ENCODE measurements at regions not wholly inside any gene's neighbourhood (a gene's known extent, or its start where the extent isn't known, plus 50 kb on each side); places are given as distances from the start of the nearest gene placed in this dataset.

DNA sequence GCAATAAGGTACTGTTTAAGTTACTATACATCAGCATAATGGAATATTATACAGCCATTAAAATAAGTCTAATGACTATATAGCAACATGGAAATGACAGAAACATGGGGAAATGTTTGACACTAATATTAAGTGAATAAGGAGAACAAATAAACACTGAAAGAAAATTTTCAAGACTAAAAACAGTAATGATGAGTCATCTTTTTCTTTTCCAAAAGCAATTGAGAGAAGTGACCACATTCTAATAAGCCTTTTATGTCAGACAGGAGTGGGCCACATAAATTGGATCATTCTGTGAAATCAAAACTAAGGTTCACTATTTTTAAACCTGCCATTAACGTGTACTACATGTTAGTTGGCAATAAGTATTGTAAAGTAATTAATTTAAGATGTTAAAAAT is 187.5 kb downstream of the AHR start:
- DNase-seq, result no peak

DNA sequence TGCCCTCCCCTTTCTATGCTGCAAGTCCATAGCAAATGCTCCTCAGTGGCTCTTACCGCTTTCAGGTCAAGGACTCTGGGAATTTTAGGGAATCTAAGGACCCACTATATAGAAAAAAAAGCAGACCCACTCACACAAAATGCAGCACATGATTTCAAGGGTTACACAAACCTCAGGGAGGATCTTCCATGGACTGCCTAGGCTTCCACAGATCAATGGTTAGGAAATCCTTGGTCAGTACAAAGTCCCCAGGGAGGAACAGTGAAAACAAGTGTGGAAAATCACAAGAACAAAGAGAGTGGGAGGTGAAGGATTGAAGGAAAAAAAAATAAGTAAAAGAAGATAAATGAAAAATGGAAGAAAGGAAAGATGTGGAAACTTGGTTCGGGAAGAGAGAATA is 188.4 kb downstream of the AHR start:
- no peak for DNase-seq

DNA sequence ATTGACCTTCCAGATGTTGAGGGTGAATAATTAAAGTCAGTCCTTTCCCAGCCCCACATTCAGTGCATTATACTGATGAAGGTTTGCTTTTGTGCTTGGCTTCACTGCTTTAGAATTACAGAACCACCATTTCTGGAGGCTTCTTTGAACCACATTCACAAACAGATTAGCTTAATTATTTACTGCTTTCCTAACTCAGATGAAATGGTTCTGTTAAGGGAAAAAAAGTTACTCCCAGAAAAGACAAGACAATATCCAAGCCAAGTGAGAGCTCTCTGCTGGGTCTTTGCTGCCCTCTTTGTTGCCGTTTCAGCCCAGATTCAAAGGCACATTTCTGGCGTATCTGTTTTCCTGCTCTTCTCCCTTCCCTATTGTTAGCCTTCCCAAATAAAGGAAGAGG is 188.9 kb downstream of the AHR start:
- DNase-seq, result no peak

DNA sequence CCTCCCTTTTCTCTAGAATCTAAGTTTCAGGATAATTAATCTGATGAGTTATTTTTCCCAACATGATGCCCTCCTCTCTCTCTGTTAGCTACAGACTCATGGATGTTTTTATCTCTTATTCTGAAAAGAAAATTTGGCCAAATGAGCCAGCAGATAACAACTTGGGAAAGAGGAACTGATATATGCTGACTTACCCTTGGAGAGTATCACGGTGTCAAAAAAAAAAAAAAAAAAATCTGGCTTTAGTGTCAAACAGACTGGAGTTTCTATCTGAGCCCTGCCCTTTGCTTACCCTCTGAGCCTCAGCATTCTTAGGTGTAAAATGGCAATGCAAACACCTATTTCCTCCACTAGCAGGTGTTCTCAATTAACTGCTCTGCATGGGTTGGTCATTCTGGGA is 190.4 kb downstream of the AHR start:
- DNase-seq, result no peak

DNA sequence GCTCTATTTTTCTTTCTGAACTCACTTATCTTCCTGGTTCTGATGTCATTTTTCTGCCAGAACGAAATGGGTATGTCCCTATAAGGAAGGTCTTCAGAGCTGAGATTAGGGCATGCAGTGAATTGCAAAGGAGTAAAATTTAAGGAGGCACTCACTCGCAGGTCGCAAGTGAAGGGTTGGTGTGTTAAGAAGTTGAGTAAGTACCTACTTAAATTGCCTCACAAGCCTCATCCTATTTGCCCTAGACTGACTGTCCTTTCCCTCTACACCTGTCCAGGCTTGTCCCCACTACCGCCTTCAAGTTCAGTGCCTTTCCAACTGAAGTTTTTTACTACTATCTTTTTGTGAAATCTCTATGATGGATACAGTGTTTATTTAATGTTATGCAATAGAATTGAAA is 191.5 kb downstream of the AHR start:
- no peak for DNase-seq

DNA sequence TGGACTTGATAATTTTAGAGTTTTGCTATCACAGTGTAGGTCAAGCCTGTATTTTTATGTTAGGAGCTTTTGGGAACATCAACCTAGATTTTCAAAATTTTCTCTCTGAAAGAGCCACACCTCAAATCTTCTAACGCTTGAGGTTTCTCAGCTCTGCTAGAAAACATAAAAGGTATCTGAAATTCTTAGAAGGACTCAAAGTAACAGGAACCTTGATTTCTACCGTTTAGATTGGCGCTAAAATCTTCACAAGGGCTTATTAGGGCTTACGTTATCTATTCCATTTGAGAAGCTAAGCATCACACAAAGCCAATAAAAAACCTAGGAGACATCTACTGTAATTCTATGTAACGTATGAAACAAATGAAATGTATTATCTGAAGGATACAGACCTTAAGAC is 192.4 kb downstream of the AHR start:
- DNase-seq, result no peak

DNA sequence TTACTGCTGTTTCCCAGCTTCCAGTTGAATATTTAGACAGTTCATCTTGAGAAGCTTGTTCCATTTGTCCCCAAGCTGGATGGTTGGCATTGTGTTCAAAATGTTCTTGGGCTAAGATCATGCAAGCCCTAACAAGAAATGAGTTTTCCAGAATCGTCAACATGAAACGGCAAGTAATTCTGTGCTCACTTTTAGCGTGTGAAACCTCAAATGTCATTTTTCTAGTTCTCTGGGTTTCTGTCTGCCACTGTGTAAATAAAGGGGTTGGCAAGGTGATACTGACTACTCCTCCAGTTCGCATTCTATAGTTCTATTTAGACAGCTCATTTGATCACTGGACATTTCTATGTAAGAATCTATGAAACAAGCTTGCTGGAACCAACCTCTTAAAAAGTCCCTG is 194.0 kb downstream of the AHR start:
- DNase-seq, result no peak

DNA sequence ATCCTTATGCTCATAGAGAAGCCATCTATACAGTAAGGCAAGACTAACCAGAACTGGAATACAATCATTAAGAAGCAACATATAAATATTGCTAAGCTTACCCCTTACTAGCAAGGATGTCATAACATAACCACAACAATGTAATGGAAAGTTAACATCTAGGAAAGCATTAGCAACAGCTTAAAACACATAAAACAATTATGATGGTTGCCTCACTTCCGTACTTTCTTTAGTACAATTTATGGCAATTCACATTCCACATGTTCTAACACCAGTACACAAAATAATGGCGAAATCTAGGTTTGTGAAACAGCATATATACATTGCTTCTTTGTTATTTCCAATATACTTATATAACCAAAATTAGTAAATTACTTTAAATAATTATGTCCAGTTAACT is 195.0 kb downstream of the AHR start:
- no peak for DNase-seq

DNA sequence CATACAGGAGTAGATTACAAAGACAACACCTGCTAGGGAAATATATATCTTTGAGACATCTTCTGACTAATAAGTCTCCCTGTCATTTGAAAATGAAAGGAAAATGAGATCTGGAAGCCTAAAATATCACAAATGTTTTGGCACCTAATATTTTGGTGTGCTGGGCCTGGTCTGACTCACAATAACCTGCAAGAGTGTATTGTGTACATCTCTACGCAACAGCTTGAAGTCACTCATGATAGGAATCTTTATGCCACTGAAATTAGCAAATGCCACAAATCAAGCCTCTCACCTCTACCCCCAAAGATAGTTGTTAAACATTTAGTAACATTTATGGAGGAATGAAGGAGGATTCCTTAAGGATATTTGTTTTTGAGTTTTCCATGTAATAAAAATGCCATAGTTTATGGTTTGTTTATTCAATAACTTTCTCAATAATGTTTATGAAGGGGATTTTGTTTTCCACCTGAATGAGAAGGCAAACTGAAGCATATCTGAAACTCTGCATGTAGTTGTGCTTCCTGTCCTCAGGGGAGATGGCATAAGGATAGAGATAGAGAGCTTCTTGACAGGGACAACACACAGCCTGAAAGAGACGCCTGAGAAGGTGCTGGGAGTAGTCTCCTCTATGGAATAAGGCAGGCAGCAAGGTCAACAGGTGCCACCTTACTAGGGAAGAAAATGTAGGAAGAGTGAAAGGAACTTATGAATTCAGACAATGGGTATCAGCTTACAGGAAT is 197.4 kb downstream of the AHR start:
- no peak for DNase-seq

DNA sequence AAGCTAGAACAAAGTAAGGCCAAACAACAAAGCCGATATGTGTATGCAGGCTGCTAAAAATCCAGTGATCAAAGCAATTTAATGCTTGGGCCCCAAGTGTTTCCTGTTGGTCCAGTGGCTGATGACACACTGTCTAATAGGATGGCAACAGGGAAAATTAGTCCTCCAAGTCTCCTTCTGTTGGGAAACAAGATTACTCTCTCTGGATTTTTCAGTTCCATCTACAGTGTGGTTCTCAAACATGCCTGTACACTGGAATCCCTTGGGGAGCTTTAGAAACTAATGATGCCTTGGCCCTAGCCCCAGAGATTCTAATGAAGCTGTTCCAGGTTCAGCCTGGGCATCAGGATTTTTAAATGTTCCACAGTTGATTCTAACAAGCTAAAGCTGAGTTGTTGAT is 198.7 kb downstream of the AHR start:
- DNase-seq, result no peak

DNA sequence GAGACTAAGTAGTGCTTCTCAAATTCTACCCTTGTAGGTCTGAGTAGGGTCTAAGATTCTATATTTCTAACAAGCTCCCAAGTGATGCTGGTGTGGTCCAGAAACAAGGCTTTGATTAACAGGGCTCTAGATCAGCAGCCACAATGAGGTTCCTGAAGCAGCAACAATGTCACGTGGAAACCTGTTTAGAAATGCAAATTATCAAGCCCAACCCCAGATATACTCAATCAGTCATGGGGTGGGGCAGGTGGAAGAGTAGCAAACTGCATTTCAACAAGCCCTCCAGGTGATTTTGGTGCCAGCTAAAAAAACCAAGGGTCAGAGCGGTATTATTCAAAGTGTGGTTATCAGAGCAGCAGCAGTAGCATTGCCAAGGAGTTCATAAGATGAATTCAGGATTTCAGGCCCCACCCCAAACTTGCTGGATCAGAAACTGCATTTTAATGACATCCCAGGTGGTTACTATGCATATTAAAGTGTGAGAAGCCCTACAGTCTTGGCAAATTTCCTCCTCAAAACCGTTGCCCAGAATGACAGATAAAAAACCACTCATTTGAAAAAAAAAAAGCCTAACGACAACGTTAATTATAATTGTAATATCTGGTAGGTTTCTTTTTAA is 199.2 kb downstream of the AHR start:
- no peak for DNase-seq

DNA sequence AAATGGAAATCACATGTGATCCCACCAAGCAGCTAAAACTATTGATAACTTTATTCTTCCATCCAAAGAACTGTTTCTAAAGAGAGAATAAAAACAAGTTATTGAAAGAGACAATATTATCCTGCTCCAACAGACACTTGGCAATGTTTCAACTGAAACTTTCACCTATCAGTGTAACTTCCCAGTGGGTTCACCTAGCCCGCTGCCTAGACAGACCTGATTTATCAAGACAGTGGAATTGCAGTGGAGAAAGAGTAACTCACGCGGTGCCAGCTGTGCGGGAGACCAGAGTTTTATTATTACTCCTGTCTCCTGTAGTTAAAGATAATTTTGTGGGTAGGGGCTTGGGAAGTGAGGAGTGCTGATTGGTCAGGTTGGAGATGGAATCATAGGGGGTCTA is 199.8 kb downstream of the AHR start:
- no peak for DNase-seq

DNA sequence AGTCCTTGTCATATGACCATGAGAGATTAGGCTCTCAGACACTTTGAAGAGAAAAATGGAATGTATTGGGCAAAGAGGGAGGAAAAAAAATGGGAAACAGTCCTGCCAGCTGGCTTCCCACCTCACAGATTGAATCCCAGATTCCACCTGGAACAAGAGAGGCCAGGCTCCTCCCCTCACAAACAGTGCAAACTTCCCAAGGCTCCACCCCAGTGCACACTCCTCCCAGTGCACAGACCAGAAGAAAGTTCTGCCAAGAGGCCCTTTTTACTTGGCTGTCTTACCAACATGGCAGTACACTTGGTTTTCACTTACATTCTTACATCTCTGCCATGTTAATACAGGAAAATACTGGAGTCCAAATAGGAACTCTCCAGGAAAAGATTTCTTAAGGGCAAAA is 202.3 kb downstream of the AHR start:
- no peak for DNase-seq

DNA sequence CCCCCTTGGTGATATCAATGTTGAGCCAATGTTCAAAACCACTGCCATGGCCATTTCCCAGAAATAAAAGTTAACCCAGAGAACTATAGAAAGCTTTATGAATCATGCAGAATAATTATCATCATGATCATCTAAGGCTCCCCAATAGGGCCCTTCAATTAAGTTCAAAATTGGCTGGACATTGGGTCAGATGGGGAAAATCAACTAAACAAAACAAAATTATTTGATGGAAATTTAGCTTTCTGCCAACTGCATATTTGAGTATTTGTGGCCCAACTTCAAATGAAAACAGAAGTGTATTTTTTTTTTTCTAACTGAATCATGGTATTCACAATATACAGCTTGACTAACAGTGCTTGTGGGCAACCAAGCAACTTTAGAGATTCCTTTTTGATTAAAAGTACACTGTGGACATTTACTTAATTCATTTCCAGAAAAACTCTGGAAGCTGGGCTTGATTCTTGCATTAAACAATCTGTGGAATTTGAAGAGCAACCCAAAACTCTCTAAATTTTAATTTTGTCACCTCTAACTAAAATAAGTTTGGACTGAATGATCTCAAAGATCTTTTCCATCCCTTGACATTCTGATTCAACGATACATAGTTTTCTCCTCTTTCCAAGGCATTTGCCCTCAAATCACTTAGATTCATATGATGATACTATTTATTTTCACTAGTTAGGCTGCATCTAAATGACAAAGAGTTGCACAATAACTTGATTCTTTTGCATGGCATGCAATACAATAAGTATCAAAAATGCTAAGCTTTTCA is 203.2 kb downstream of the AHR start:
- DNase-seq, result no peak

DNA sequence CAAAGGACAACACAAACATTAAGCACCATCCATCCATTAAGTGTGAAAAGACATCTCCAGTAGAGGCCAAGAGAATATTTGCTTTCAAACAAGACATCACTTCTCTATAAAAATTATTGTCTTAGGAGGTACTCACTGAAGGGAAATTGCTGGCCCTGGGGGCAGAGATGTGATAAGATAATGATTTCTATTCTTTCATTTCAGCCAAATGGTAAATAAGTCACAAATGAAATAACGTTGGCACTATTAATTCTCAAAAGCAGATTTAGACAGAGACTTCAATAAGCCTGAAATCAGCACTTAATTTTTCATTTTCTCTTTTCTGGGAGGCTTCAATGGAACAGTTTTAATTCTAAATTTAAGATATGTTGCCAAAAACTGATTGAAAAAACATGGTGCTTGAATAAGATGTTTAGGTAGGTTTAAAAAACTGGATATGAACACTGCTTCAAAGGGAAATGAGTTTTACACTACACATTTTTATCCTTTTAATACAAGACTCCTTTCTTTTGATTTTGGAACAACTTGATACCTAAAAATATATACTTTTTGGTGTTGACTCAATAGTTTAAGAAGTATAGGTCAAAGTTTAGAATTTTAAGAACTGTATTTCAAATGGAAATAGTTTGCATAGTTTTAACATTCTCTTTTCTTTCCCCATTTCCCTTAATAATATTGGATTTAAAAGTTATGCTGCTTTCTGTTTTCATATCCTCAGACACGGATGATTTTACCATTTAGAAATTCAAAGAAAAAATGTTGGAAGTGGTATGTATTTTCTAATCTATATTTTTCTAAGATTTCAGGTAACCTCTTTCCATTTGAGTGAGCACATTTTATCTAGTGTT is 204.0 kb downstream of the AHR start:
- no peak for DNase-seq

DNA sequence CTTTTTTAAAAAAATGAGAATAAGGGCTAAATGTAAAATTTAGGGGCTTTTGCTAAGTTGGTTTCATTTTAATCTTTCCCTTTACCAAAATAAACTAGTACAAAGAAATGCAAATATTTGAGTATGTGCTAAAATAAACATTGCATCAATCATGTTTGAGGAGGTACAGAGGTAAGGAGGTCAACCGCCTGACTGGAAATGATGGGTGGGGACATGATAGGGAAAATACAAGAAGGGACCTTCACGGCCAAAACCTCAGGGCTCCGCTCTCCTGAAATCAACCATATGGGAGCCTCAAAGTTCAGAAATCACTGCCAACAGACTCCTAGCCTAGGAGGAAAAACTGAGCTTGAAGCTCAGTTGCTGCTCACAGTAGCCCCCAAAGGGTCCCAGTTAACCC is 207.6 kb downstream of the AHR start:
- DNase-seq, result no peak

DNA sequence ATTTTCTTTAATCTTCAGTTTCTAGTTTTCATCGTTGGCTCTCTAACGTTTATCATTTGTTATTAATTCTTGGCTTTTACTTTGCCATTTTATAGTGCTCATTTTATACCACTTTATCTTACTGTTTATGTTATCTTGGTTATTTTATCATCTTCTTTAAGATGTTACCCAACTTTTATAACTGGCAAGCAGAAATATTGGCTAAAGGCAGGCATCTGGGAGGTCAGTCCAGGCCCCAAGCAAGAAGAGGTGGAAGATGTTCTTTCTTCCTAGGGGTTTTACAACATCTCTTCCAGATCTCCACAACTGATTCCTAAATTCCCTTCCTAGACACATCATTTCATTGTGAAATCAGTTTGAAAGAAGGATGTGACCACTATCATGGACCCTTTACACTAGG is 208.1 kb downstream of the AHR start:
- DNase-seq, result no peak

DNA sequence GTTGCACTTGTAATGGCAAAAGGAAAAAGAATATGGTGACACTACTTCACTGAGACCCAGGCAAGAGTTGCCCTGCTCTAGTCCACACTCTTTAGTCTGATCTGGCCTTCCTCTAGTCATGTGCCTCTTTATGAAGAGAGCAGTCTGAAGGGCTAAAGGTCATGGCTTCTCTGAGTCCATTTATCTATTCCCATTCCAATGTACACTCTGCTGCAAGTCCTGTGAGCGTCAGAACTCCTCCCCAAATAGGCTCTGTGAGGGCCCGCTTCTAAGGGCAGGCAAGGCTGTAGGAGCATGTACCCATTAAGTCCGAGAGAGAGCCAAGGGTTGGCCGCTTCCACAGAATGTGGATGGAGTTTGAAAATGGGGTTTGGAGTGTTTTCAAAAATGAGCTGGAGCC is 209.3 kb downstream of the AHR start:
- no peak for DNase-seq

DNA sequence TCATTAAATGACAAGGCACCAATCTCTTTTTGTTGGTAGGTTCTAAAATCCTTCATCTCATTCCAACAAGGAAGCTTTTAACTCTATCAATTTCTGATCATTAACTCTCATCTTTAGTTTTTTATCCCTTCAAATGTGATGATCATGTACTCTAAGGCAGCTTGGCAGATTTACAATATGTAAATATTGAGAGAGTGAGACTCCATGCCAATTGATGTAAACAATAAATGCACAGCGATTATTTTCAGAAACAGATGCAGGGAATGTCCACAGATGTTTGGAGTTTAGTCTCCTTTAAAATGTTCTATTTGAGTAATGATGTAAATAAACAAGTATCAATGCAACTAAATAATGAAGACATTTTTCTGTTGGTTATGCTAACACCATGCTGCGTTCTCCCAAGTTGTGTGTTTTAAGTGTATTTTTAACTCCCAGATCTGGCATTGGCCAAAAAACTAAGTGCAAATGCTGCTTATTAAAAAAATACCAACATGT is 213.8 kb downstream of the AHR start:
- DNase-seq, result no peak

DNA sequence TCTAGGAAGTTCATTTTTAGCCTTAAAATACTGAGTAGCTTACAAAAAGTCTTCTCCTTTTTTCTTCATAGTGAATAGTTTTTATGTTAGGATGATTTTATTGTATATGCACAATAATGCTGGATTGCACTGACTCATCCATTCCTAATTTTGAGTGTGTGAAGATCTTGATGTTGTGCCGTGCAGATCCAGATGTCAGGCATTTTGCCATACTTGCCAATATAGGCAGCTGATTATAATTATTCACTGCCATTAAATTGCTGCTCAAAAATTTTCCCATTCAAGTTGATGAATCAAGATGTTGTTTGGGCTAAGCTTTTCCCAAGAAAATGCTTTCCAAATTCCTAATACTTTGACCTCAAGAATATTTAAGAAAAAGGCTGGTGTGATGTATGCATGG is 218.3 kb downstream of the AHR start:
- no peak for DNase-seq

DNA sequence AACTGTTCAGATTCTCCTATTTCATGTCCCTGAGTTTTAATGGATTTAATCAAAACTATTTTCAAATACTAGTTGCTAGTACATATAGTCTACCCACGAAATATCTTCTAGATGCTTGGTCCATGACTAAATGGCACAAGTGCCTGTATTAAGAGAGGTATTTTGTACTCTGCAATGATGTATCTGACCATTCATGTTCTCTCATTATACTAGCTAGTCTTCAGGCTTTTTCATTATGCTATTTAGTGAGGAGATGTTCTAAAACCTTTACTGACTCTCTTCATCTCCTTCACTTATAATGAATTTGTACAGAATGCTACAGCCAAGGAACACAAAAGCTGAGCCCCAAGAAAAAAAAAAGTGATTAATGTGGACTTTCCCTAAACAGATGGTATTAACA is 222.5 kb downstream of the AHR start:
- DNase-seq, result no peak

DNA sequence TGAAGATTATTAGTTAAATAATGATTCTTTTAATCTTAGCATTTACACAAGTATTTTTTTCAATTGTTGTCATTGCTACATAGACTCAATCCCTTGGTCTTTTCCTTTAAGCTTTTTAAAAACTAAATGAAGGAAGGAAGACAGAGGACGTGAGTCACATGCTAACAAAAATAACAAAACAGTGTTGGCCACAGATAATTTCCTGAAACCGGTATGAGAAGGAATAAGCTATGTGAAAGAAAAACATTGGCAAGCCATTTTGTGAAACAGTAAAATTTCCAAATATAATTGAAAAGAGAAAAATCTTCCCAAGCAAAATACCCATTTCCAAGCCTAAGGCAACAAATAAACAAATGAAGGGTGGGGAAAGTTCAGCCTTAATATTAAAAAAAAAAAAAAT is 223.0 kb downstream of the AHR start:
- DNase-seq, result no peak
